PC-9 (cell line): ENCODE measurements at regions not wholly inside any gene's neighbourhood (a gene's known extent, or its start where the extent isn't known, plus 50 kb on each side); places are given as distances from the start of the nearest gene placed in this dataset.

Experiments
- BruUV-seq: library from RNA; stranded (reverse); fragments of 400-500 nt; replicated peaks from 2 replicates; lab custom pipeline; 2021; lab: Mats Ljungman, UMichigan
- CTCF ChIA-PET: fragments of 300-600 bp; sonication (Branson Sonifier 250); formaldehyde crosslinking; loops from one replicate; lab custom pipeline; 2022; ENCODE audit warnings: antibody characterized with exemption; lab: Charles Lee
- POLR2A ChIA-PET: fragments of 300-600 bp; sonication (Branson Sonifier 250); formaldehyde crosslinking; loops from one replicate; lab custom pipeline; 2022; ENCODE audit warnings: antibody characterized with exemption; ENCODE audit not compliant: unreplicated experiment; lab: Charles Lee
- DNase-seq, 2 experiments: peaks; one replicate each; pipeline versions ENCODE4 v3.0.0 to v3.0.0-alpha.2; 2015 to 2022; ENCODE audit warnings: mixed read lengths in 1 of 2
- H2AFZ ChIP-seq: fragments of 200-600 bp; sonication (generic); 2 replicates; pipeline ENCODE4 v1.8.1; 2017; ENCODE audit warnings: antibody characterized with exemption
- H3F3A ChIP-seq: fragments of 200-600 bp; sonication (generic); 2 replicates; pipeline ENCODE4 v1.8.1; 2017; ENCODE audit warnings: antibody characterized with exemption, mild to moderate bottlenecking, low read depth; ENCODE audit not compliant: insufficient read depth
- H3K27ac ChIP-seq: fragments of 200-600 bp; sonication (generic); 2 replicates; pipeline ENCODE4 v1.6.1; 2016; ENCODE audit warnings: mixed run types
- H3K27me3 ChIP-seq: fragments of 200-600 bp; sonication (generic); 2 replicates; pipeline ENCODE4 v1.6.1; 2016; ENCODE audit warnings: low read depth, mixed run types; ENCODE audit not compliant: insufficient read depth
- H3K36me3 ChIP-seq: fragments of 200-600 bp; sonication (generic); 2 replicates; pipeline ENCODE4 v1.6.1; 2016; ENCODE audit warnings: low read depth, mixed run types
- H3K4me1 ChIP-seq: fragments of 200-600 bp; sonication (generic); replicated peaks from 2 replicates; pipeline ENCODE4 v1.6.1; 2016; ENCODE audit warnings: mixed run types; ENCODE audit not compliant: insufficient read depth
- H3K4me2 ChIP-seq: fragments of 200-600 bp; sonication (generic); 2 replicates; pipeline ENCODE4 v1.6.1; 2017; ENCODE audit warnings: mixed run types
- H3K4me3 ChIP-seq: fragments of 200-600 bp; sonication (generic); 2 replicates; pipeline ENCODE4 v1.6.1; 2016; ENCODE audit warnings: mixed run types
- H3K79me2 ChIP-seq: fragments of 200-600 bp; sonication (generic); 2 replicates; pipeline ENCODE4 v1.6.1; 2017; ENCODE audit warnings: low read depth, mixed run types
- H3K9me2 ChIP-seq: fragments of 200-600 bp; sonication (generic); 2 replicates; pipeline ENCODE4 v1.8.1; 2017; ENCODE audit warnings: mild to moderate bottlenecking; ENCODE audit not compliant: insufficient read depth
- H3K9me3 ChIP-seq: fragments of 200-600 bp; sonication (generic); 2 replicates; pipeline ENCODE4 v1.8.1; 2016; ENCODE audit warnings: low read depth; ENCODE audit not compliant: insufficient read depth
- H4K20me1 ChIP-seq: fragments of 200-600 bp; sonication (generic); 2 replicates; pipeline ENCODE4 v1.8.1; 2017; ENCODE audit not compliant: insufficient read depth
- EZH2 ChIP-seq: fragments of 200-600 bp; sonication (generic); IDR thresholded peaks from 2 replicates; pipeline ENCODE4 v1.8.0; 2017; ENCODE audit warnings: antibody characterized with exemption, low read depth
- intact Hi-C: fragments of 100-400 bp; cut with micrococcal nuclease; formaldehyde crosslinking; loops from one replicate; pipeline ENCODE4 v1.10.0; 2022; ENCODE audit not compliant: unreplicated experiment
- TF ChIP-seq, protein P1 (sequence below): fragments of 200-600 bp; sonication (generic); conservative IDR thresholded peaks from 2 replicates; pipeline ENCODE4 v1.6.1; 2017; ENCODE audit warnings: mixed run types, antibody characterized with exemption, mild to moderate bottlenecking, moderate library complexity

DNA sequence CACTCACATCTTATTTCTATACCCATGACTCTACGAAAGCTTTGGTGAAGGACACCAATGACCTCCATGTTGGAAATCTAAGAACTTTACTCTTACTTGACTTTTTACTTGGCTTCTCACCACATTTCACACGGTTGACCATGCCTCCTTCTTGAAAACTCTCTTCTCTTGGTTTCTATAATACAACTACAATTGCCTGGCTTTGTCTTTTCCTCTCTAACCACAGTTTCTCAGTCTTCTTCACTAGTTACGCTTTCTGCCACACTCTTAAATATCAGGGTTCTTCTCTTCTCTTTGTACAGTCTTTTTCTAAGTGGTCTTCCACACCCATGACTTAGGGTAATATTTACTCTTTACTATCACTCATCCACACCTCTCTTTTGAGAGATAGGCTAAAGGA is 2079.8 kb upstream of the WWC1 start:
- Histone ChIP-seq H3K27me3 (no peaks in the 10 kb centered on the region), H3K9me2 (no peaks in the 10 kb centered on the region), H4K20me1 (no peaks in the 10 kb centered on the region), H3K79me2 (no peaks in the 10 kb centered on the region), H3K27ac (no peak overlapping the region), H2AFZ (no peak overlapping the region), H3K36me3 (no peaks in the 10 kb centered on the region), H3F3A (no peaks in the 10 kb centered on the region), H3K9me3 (no peaks in the 10 kb centered on the region), H3K4me1 (no peaks in the 10 kb centered on the region), H3K4me3 (no peak overlapping the region), H3K4me2 (no peak overlapping the region)
- no peak for DNase-seq
- ChIA-PET CTCF (no interaction called here), POLR2A (no interaction called here)
- intact Hi-C loops = no loop called here
- no peak for TF ChIP-seq EZH2
- TF ChIP-seq, protein P1, sequence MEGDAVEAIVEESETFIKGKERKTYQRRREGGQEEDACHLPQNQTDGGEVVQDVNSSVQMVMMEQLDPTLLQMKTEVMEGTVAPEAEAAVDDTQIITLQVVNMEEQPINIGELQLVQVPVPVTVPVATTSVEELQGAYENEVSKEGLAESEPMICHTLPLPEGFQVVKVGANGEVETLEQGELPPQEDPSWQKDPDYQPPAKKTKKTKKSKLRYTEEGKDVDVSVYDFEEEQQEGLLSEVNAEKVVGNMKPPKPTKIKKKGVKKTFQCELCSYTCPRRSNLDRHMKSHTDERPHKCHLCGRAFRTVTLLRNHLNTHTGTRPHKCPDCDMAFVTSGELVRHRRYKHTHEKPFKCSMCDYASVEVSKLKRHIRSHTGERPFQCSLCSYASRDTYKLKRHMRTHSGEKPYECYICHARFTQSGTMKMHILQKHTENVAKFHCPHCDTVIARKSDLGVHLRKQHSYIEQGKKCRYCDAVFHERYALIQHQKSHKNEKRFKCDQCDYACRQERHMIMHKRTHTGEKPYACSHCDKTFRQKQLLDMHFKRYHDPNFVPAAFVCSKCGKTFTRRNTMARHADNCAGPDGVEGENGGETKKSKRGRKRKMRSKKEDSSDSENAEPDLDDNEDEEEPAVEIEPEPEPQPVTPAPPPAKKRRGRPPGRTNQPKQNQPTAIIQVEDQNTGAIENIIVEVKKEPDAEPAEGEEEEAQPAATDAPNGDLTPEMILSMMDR = no peak
- no TSS peak for BruUV-seq

DNA sequence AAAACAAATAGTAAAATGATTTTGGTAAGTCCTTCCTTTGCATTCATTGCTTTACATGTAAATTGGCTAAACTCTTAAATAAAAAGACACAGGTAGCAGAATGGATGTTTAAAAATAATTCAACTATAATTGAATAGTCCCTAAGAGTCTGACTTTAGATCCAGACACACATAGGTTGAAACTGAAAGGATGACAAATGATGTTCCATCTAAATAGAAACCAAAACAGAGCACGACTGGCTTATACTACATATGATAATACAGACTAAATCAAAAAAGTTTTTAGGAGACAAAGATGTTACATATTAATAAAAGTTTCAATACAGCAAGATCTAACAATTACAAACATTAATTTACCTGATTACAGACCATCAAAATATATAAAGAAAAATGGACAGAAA is 2055.1 kb upstream of the WWC1 start:
- Histone ChIP-seq H3F3A (no peaks in the 10 kb centered on the region), H3K36me3 (no peaks in the 10 kb centered on the region), H3K9me3 (no peaks in the 10 kb centered on the region), H3K27ac (no peak overlapping the region), H3K27me3 (no peaks in the 10 kb centered on the region), H4K20me1 (no peaks in the 10 kb centered on the region; the same call in 1 of the 2 replicates), H2AFZ (no peak overlapping the region), H3K4me2 (no peak overlapping the region), H3K4me1 (no peaks in the 10 kb centered on the region), H3K9me2 (no peaks in the 10 kb centered on the region), H3K4me3 (no peak overlapping the region), H3K79me2 (no peaks in the 10 kb centered on the region)
- no TSS peak for BruUV-seq
- CTCF ChIA-PET = no interaction called here
- POLR2A ChIA-PET = no interaction called here
- intact Hi-C loops = no loop called here
- no peak for TF ChIP-seq EZH2
- TF ChIP-seq, protein P1 = no peak
- DNase-seq = no peak

DNA sequence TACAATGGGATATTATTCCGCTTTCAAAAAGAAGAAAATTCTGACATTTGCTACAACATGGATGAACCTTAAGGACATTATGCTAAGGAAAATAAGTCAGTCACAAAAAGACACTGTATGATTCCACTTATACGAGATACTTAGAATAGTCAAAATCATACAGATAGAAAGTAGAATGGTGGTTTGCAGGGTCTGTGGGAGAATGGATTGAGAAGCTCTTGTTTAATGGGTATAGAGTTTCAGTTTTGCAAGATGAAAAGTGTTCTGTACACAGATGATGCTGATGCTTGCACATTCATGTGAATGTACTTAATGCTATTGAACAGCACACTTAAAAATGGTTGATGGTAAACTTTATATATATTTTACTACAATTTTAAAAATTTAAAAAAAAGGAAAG is 2050.7 kb upstream of the WWC1 start:
- no TSS peak for BruUV-seq
- Histone ChIP-seq H3F3A (no peaks in the 10 kb centered on the region), H3K4me3 (no peak overlapping the region), H3K79me2 (no peaks in the 10 kb centered on the region), H4K20me1 (no peaks in the 10 kb centered on the region; the same call in 1 of the 2 replicates), H3K27ac (no peak overlapping the region), H3K4me1 (no peaks in the 10 kb centered on the region), H3K4me2 (no peak overlapping the region), H3K9me3 (no peaks in the 10 kb centered on the region), H3K27me3 (no peaks in the 10 kb centered on the region), H3K36me3 (no peaks in the 10 kb centered on the region), H3K9me2 (no peaks in the 10 kb centered on the region), H2AFZ (no peak overlapping the region)
- intact Hi-C loops = no loop called here
- DNase-seq = no peak
- no peak for TF ChIP-seq EZH2
- TF ChIP-seq, protein P1 = no peak
- CTCF ChIA-PET = no interaction called here
- POLR2A ChIA-PET = no interaction called here
